Esophagus muscularis mucosa (tissue), 4 donors: ENCODE measurements at regions not wholly inside any gene's neighbourhood (a gene's known extent, or its start where the extent isn't known, plus 50 kb on each side); places are given as distances from the start of the nearest gene placed in this dataset.
"Not testable (repeated sequence)": the region's sequence is repeated elsewhere in the genome, so short reads cannot be mapped to it uniquely, and the experiment has no call there.

Source experiments
- DNase-seq: peaks from one replicate; pipeline ENCODE4 v3.0.0-alpha.2; 2017; ENCODE audit errors: extremely low spot score
- H3K27ac ChIP-seq, 4 donors: fragments of 200-600 bp; sonication (generic); replicated peaks in 1 of 4; 1 replicate in 3 of 4; 2 replicates in 1 of 4; pipeline ENCODE4 v1.5.1; 2016 to 2019; ENCODE audit warnings: mild to moderate bottlenecking in 1 of 4
- H3K27me3 ChIP-seq, 4 donors: fragments of 200-600 bp; sonication (generic); one replicate each; pipeline versions ENCODE4 v1.5.1 to v1.6.0; 2016 to 2019
- H3K36me3 ChIP-seq, 4 donors: fragments of 200-600 bp; sonication (generic); one replicate each; pipeline ENCODE4 v1.5.1; 2016 to 2019
- H3K4me1 ChIP-seq, 4 donors: fragments of 200-600 bp; sonication (generic); one replicate each; pipeline ENCODE4 v1.5.1; 2016 to 2019
- H3K4me3 ChIP-seq, 4 donors: fragments of 200-600 bp; sonication (generic); 1 replicate in 2 of 4; 2 replicates in 2 of 4; pipeline ENCODE4 v1.5.1; 2016 to 2019; ENCODE audit warnings: mild to moderate bottlenecking in 4 of 4, moderate library complexity in 1 of 4
- H3K9me3 ChIP-seq, 4 donors: fragments of 200-600 bp; sonication (generic); 1 replicate in 3 of 4; 2 replicates in 1 of 4; pipeline ENCODE4 v1.5.1; 2016 to 2019
- CTCF ChIP-seq, 3 experiments: fragments of 200-600 bp in 2 of 3; fragments of 450-650 bp in 1 of 3; sonication (generic) in 2 of 3; IDR thresholded peaks; one replicate each; pipeline ENCODE4 v1.5.1; 2017 to 2019; ENCODE audit warnings: antibody characterized with exemption in 3 of 3, mild to moderate bottlenecking in 2 of 3, moderate library complexity in 1 of 3
- EP300 ChIP-seq: sonication (generic); formaldehyde crosslinking; IDR thresholded peaks from one replicate; pipeline ENCODE4 v1.6.1; 2017; ENCODE audit warnings: antibody characterized with exemption
- POLR2A ChIP-seq: fragments of 450-650 bp; IDR thresholded peaks from one replicate; pipeline ENCODE4 v1.6.1; 2017; ENCODE audit warnings: antibody characterized with exemption, moderate library complexity, mild to moderate bottlenecking, low read depth
- POLR2AphosphoS5 ChIP-seq, 2 donors: sonication (generic); formaldehyde crosslinking; IDR thresholded peaks; one replicate each; pipeline ENCODE4 v1.6.1; 2017; ENCODE audit warnings: antibody characterized with exemption in 2 of 2
- WGBS: methylation state at CpG from one replicate; pipeline ENCODE4 v1.1.5; 2018; 5-methylcytosine and 5-hydroxymethylcytosine counted together
- intact Hi-C: fragments of 100-400 bp; cut with DNase I; formaldehyde crosslinking; loops from one replicate; pipeline ENCODE4 v1.15.1; 2023

- TF ChIP-seq POLR2AphosphoS5 (IDR thresholded peaks at IDR 0.05) (no peak), CTCF (IDR thresholded peaks at IDR 0.05) (peak; percentile 69 to 72 (median 70)), POLR2A (no peak), EP300 (no peak)
- Histone ChIP-seq H3K36me3 (no peaks in the 10 kb centered on the region), H3K4me1 (no peaks in the 10 kb centered on the region), H3K27me3 (peaks cover 0 to 5% (median 0%) of the 10 kb centered on the region in 4 donors), H3K4me3 (no peak overlapping the region), H3K27ac (no peak overlapping the region), H3K9me3 (no peaks in the 10 kb centered on the region)
- whole genome bisulfite sequencing: 54% methylated on average over 12 of the region's 12 CpGs
- no peak for DNase-seq
- intact Hi-C loops: no loop called here
These were observed 63.5 kb upstream of the CAPRIN1 start for GRCh38 chr11:33987975-33988580.

DNA sequence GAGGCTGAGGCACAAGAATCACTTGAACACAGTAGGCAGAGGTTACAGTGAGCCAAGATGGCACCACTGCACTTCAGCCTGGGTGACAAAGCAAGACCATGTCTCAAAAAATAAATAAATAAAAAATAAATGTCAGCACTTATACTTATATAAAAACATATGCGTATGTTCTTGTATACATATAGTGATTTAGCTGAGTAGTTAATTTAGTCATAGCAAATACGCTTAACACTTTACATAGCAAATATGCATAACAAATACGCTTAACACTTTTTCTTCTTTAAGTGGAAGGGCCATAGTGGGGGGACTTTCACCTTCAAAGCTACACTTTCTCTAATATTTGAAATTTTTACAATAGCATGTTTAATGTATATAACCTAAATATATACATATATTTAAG lies 64.0 kb upstream of the CAPRIN1 start:
- intact Hi-C loops: no loop called here
- 87% methylated on average over 3 of the region's 3 CpGs for WGBS

GRCh38 chr11:33986597-33987501 lies 64.7 kb upstream of the CAPRIN1 start:
- H3K4me3 ChIP-seq, intact Hi-C loops, H3K27me3 ChIP-seq, DNase-seq, H3K9me3 ChIP-seq, H3K27ac ChIP-seq, H3K36me3 ChIP-seq, H3K4me1 ChIP-seq: not testable (repeated sequence)
- 78% methylated on average over 12 of the region's 12 CpGs for WGBS

More for the DNA sequence above, 64.0 kb upstream of the CAPRIN1 start:
- DNase-seq: no peak
- Histone ChIP-seq H3K36me3 (no peaks in the 10 kb centered on the region), H3K9me3 (no peaks in the 10 kb centered on the region), H3K27ac (no peak overlapping the region), H3K4me3 (no peak overlapping the region), H3K4me1 (no peaks in the 10 kb centered on the region), H3K27me3 (peaks cover 0 to 5% (median 0%) of the 10 kb centered on the region in 4 donors)
- TF ChIP-seq POLR2A (no peak), POLR2AphosphoS5 (IDR thresholded peaks at IDR 0.05) (no peak), CTCF (IDR thresholded peaks at IDR 0.05) (no peak), EP300 (no peak)

DNA sequence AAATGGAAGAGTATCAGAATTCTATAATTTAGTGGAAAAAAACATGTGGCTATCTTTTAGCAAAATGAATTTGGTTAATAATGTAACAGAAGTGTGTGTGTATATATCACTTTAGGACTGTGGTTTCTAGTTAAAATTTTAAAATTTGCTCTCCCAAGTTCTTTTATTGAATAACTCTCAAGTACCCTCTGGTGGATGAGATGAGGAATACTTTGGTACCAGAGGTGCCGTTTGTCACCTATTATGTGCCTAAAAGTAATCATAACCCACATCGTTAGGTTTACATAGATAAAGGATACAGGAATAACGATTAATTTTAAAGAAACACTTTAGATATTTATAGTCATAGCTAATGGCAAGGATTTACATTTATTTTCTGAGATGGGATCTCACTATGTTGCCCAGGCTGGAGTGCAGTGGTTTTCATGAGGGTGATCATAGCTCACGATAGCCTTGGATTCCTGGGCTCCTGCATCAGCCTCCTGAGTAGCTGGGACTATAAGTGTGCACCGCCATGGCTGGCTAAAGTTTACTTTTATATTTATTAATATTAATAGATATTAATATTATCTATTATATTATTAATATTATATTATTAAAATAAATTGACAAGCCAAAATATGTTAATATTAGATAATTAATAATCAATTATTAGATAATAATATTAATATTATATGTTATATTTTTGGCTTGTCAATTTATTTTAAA lies 66.7 kb upstream of the CAPRIN1 start:
- DNase-seq: no peak
- intact Hi-C loops: no loop called here
- Histone ChIP-seq H3K27me3 (peaks cover 0 to 5% (median 0%) of the 10 kb centered on the region in 4 donors), H3K9me3 (no peaks in the 10 kb centered on the region), H3K4me3 (no peak overlapping the region), H3K4me1 (no peaks in the 10 kb centered on the region), H3K27ac (no peak overlapping the region), H3K36me3 (no peaks in the 10 kb centered on the region)
- no peak for TF ChIP-seq POLR2A
- TF ChIP-seq EP300: no peak
- TF ChIP-seq POLR2AphosphoS5 (IDR thresholded peaks at IDR 0.05): no peak
- TF ChIP-seq CTCF (IDR thresholded peaks at IDR 0.05): no peak
- WGBS: 87% methylated on average over 5 of the region's 5 CpGs

DNA sequence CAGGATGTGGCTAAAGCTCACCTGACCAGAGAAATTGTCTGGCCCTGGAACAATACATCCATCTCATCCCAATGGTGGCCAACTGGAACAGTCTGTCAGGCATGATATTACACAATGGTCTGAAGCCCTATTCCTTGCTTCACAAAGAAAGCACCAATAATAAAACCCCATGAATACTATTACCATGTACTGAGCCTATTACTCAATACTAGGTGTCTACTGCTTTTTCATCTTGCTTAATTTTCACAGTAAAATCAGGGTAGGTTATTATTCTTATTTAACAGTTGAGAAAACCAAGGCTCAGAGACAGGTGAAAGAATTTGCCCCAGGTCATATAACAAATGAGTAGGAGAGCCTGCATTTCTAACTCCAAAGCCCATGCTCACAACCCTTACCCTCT lies 68.9 kb upstream of the CAPRIN1 start:
- no peak for DNase-seq
- H3K27ac ChIP-seq: no peak overlapping the region
- H3K4me3 ChIP-seq: no peak overlapping the region
- no peaks in the 10 kb centered on the region for H3K4me1 ChIP-seq
- H3K27me3 ChIP-seq: peaks cover 0 to 5% (median 0%) of the 10 kb centered on the region in 4 donors
- no peaks in the 10 kb centered on the region for H3K9me3 ChIP-seq
- intact Hi-C loops: no loop called here
- TF ChIP-seq EP300 (no peak), CTCF (IDR thresholded peaks at IDR 0.05) (no peak), POLR2AphosphoS5 (IDR thresholded peaks at IDR 0.05) (no peak), POLR2A (no peak)
- H3K36me3 ChIP-seq: no peaks in the 10 kb centered on the region
